Endothelial cell of umbilical vein (primary cell): ENCODE measurements at regions not wholly inside any gene's neighbourhood (a gene's known extent, or its start where the extent isn't known, plus 50 kb on each side); places are given as distances from the start of the nearest gene placed in this dataset.

Experiments
- BruUV-seq: library from RNA; stranded (reverse); fragments of 400-500 nt; replicated peaks from 2 replicates; lab custom pipeline; 2021; lab: Mats Ljungman, UMichigan
- CTCF ChIA-PET: fragments of 300-600, 350-600 bp; sonication (Branson Sonifier 250); formaldehyde crosslinking; loops from one replicate; lab custom pipeline; 2021; ENCODE audit warnings: antibody characterized with exemption, inconsistent platforms; lab: Charles Lee
- POLR2A ChIA-PET: fragments of 300-600, 350-600 bp; sonication (Branson Sonifier 250); formaldehyde crosslinking; loops from one replicate; lab custom pipeline; 2021; ENCODE audit warnings: antibody characterized with exemption, inconsistent platforms; lab: Charles Lee
- DNase-seq: peaks from one replicate; pipeline ENCODE4 v3.0.0-alpha.2; 2011; ENCODE audit warnings: low read depth, low spot score
- FAIRE-seq: peaks from 2 replicates; lab custom pipeline; 2011; peaks lifted over from hg19 to GRCh38; lab: Jason Lieb, UNC
- H2AFZ ChIP-seq: 2 replicates; pipeline ENCODE4 v1.6.0; 2012; ENCODE audit warnings: low read depth, low read length, control low read depth, inconsistent platforms
- H3K27ac ChIP-seq: 2 replicates; pipeline ENCODE4 v1.5.1; 2011; ENCODE audit warnings: low read depth, mild to moderate bottlenecking, control low read depth, low read length, moderate library complexity; ENCODE audit not compliant: insufficient read depth
- H3K27me3 ChIP-seq, 2 experiments: 2 replicates each; pipeline versions ENCODE4 v1.6.0 to v1.6.1; 2011; ENCODE audit warnings: low read length in 2 of 2, mixed read lengths in 1 of 2; ENCODE audit not compliant: control insufficient read depth in 2 of 2, insufficient read depth in 2 of 2
- H3K36me3 ChIP-seq, 2 experiments: 2 replicates in 1 of 2; 3 replicates in 1 of 2; pipeline ENCODE4 v1.5.1; 2011; ENCODE audit warnings: low read length in 2 of 2, mild to moderate bottlenecking in 1 of 2, moderate library complexity in 1 of 2; ENCODE audit not compliant: control insufficient read depth in 2 of 2, insufficient read depth in 2 of 2; ENCODE audit errors: extremely low read depth in 1 of 2
- H3K4me1 ChIP-seq: 3 replicates; pipeline ENCODE4 v1.5.1; 2011; ENCODE audit warnings: mild to moderate bottlenecking, low read length; ENCODE audit not compliant: control insufficient read depth, insufficient read depth; ENCODE audit errors: extremely low read depth
- H3K4me2 ChIP-seq: 2 replicates; pipeline ENCODE4 v1.6.1; 2011; ENCODE audit warnings: low read length, control low read depth, mixed read lengths; ENCODE audit not compliant: insufficient read depth
- H3K4me3 ChIP-seq, 3 experiments: fragments of 200-600 bp in 1 of 3; sonication (generic), shearing (Covaris generic) in 1 of 3; replicated peaks in 1 of 3; 2 replicates each; pipeline ENCODE4 v1.5.1; 2011 to 2016; ENCODE audit warnings: control low read depth in 3 of 3, low read length in 3 of 3, mild to moderate bottlenecking in 2 of 3, inconsistent platforms in 1 of 3, low read depth in 1 of 3, moderate library complexity in 1 of 3; ENCODE audit not compliant: insufficient read depth in 1 of 3
- H3K79me2 ChIP-seq: 2 replicates; pipeline ENCODE4 v1.6.0; 2012; ENCODE audit warnings: low read length, inconsistent platforms; ENCODE audit not compliant: control insufficient read depth, insufficient read depth
- H3K9ac ChIP-seq: replicated peaks from 2 replicates; pipeline ENCODE3; 2011; ENCODE audit warnings: low read length, control low read depth; ENCODE audit not compliant: insufficient read depth; ENCODE audit errors: extremely low read depth
- H3K9me1 ChIP-seq: replicated peaks from 3 replicates; pipeline ENCODE4 v1.6.0; 2011; ENCODE audit warnings: mild to moderate bottlenecking, low read length; ENCODE audit not compliant: control insufficient read depth, insufficient read depth; ENCODE audit errors: extremely low read depth
- H3K9me3 ChIP-seq: replicated peaks from 2 replicates; pipeline ENCODE4 v1.5.1; 2012; ENCODE audit warnings: low read length, inconsistent platforms; ENCODE audit not compliant: control insufficient read depth, insufficient read depth
- H4K20me1 ChIP-seq: replicated peaks from 2 replicates; pipeline ENCODE3; 2011; ENCODE audit warnings: mild to moderate bottlenecking, low read length; ENCODE audit not compliant: control insufficient read depth, insufficient read depth; ENCODE audit errors: extremely low read depth
- FOS ChIP-seq: IDR thresholded peaks from 2 replicates; pipeline ENCODE4 v1.6.1; 2011; ENCODE audit warnings: mild to moderate bottlenecking, low read length, moderate library complexity, borderline replicate concordance; ENCODE audit not compliant: insufficient read depth
- MYC ChIP-seq: IDR thresholded peaks from one replicate; pipeline ENCODE4 v1.6.1; 2011; ENCODE audit warnings: mild to moderate bottlenecking, low read depth, low read length
- POLR2AphosphoS5 ChIP-seq: IDR thresholded peaks from 2 replicates; pipeline ENCODE4 v1.6.1; 2012; ENCODE audit warnings: low read depth, mild to moderate bottlenecking, control low read depth, low read length, moderate library complexity; ENCODE audit not compliant: insufficient read depth
- dilution Hi-C: fragments of 300-500 bp; cut with MboI; formaldehyde crosslinking; loops from one replicate; pipeline ENCODE4 v1.15.0; 2019; ENCODE audit warnings: low sequenced_read_pairs; ENCODE audit not compliant: extremely low pct_ligation_motif_present
- intact Hi-C: fragments of 100-400 bp; cut with micrococcal nuclease; formaldehyde crosslinking; loops from one replicate; pipeline ENCODE4 v1.10.0; 2022
- TF ChIP-seq, protein P1 (sequence below), 2 donors: IDR thresholded peaks; 1 replicate in 1 of 2; 2 replicates in 1 of 2; pipeline ENCODE4 v1.5.1; 2011; ENCODE audit warnings: low read length in 2 of 2, mild to moderate bottlenecking in 2 of 2, moderate library complexity in 2 of 2, control low read depth in 1 of 2, inconsistent platforms in 1 of 2, low read depth in 1 of 2; ENCODE audit not compliant: insufficient read depth in 1 of 2; ENCODE audit errors: extremely low read depth in 1 of 2

- ChIA-PET POLR2A (no interaction called here), CTCF (interaction anchor here (1.0 to 1.4 kb wide), 2 partner anchors 39 to 284 kb away, joined by 3 to 4 read pairs; a partner anchor contains a TSS)
- Histone ChIP-seq H3K79me2 (no peaks in the 10 kb centered on the region), H3K4me3 (peak overlapping the region; percentile 0 to 98 (median 95)), H3K4me1 (peaks cover 12% of the 10 kb centered on the region), H3K9me3 (no peaks in the 10 kb centered on the region), H3K27ac (peak overlapping the region; percentile 19), H3K27me3 (peaks cover 4 to 9% of the 10 kb centered on the region in 2 experiments), H4K20me1 (no peaks in the 10 kb centered on the region), H3K9me1 (no peaks in the 10 kb centered on the region), H3K9ac (peak overlapping the region; percentile 7), H3K36me3 (no peaks in the 10 kb centered on the region), H3K4me2 (peak overlapping the region; percentile 90), H2AFZ (peak overlapping the region; percentile 52)
- TF ChIP-seq POLR2AphosphoS5 (no peak), MYC (no peak), FOS (no peak)
- TF ChIP-seq, protein P1, sequence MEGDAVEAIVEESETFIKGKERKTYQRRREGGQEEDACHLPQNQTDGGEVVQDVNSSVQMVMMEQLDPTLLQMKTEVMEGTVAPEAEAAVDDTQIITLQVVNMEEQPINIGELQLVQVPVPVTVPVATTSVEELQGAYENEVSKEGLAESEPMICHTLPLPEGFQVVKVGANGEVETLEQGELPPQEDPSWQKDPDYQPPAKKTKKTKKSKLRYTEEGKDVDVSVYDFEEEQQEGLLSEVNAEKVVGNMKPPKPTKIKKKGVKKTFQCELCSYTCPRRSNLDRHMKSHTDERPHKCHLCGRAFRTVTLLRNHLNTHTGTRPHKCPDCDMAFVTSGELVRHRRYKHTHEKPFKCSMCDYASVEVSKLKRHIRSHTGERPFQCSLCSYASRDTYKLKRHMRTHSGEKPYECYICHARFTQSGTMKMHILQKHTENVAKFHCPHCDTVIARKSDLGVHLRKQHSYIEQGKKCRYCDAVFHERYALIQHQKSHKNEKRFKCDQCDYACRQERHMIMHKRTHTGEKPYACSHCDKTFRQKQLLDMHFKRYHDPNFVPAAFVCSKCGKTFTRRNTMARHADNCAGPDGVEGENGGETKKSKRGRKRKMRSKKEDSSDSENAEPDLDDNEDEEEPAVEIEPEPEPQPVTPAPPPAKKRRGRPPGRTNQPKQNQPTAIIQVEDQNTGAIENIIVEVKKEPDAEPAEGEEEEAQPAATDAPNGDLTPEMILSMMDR (IDR thresholded peaks at IDR 0.05; ENCODE audit: extremely low read depth in 1 of 2, insufficient read depth in 1 of 2, low read depth in 1 of 2, low read length in 2 of 2): no peak
- dilution Hi-C loops: no loop called here
- DNase-seq (no peak), FAIRE-seq (no peak)
- intact Hi-C loops: no loop called here
- BruUV-seq: no TSS peak
Measured at GRCh38 chr6:26312096-26312463, 52.9 kb upstream of the BTN3A2 start.
